MM.1S (cell line): ENCODE measurements at regions not wholly inside any gene's neighbourhood (a gene's known extent, or its start where the extent isn't known, plus 50 kb on each side); places are given as distances from the start of the nearest gene placed in this dataset.

ENCODE experiments used
- EZH2 ChIP-seq: fragments of 300-600 bp; sonication (generic); optimal IDR thresholded peaks from 2 replicates; pipeline ENCODE3; 2017; ENCODE audit warnings: low read depth, mild to moderate bottlenecking, antibody characterized with exemption, low read length, mixed read lengths
- EZH2phosphoT487 ChIP-seq: fragments of 300-600 bp; sonication (generic); IDR thresholded peaks from 2 replicates; pipeline ENCODE4 v1.6.1; 2018; ENCODE audit warnings: antibody characterized with exemption, low read length
- TF ChIP-seq, protein P1 (sequence below): fragments of 300-600 bp; sonication (generic); IDR thresholded peaks from 2 replicates; pipeline ENCODE4 v1.5.1; 2016; ENCODE audit warnings: antibody characterized with exemption, low read length, mixed read lengths

DNA sequence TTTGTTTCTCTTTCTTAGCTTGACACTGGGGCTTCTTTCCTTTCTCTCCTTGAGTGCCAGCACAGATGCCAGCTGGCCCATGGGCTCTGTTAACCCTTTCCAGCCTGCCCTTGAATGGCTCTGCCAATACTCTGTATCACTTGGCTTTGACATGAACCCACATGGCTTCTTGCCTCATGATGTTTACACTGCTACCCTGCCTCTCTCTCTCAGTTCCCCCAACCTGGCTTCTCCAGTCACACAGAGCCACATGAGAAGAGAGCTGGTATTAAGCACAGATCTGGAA is 262.4 kb downstream of the OMA1 start:
- TF ChIP-seq, protein P1, sequence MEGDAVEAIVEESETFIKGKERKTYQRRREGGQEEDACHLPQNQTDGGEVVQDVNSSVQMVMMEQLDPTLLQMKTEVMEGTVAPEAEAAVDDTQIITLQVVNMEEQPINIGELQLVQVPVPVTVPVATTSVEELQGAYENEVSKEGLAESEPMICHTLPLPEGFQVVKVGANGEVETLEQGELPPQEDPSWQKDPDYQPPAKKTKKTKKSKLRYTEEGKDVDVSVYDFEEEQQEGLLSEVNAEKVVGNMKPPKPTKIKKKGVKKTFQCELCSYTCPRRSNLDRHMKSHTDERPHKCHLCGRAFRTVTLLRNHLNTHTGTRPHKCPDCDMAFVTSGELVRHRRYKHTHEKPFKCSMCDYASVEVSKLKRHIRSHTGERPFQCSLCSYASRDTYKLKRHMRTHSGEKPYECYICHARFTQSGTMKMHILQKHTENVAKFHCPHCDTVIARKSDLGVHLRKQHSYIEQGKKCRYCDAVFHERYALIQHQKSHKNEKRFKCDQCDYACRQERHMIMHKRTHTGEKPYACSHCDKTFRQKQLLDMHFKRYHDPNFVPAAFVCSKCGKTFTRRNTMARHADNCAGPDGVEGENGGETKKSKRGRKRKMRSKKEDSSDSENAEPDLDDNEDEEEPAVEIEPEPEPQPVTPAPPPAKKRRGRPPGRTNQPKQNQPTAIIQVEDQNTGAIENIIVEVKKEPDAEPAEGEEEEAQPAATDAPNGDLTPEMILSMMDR, result no peak
- TF ChIP-seq EZH2 (no peak), EZH2phosphoT487 (no peak)
